HG03196 (cell line): ENCODE measurements at regions not wholly inside any gene's neighbourhood (a gene's known extent, or its start where the extent isn't known, plus 50 kb on each side); places are given as distances from the start of the nearest gene placed in this dataset.

Experiments used
- ATAC-seq: cut with Tn5 transposase; IDR thresholded peaks from one replicate; pipeline ENCODE4 v1.9.1; 2021; ENCODE audit not compliant: unreplicated experiment

GRCh38 chr2:9156483-9156882, 50.1 kb upstream of the ASAP2 start:
- no peak for ATAC-seq

DNA sequence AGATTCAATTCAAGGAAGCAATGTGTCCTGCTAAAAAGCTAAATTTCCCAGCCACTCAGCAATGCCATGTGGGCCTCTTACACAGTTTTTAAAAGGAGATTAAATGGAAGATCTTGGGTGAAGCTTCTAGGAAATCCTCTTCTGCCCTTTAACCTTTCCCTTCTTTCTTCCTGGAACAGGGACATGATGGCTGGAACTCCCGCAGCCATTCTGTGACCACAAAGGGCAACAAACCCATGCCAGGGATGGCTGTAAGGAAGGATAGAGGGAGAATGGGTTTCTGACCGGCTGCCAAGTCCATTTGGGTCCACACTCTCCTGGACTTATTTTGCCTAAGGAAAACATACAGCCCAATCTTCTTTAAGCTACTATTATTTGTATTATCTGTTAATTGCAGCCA, 52.6 kb upstream of the ASAP2 start:
- no peak for ATAC-seq

- ATAC-seq, result no peak
Observed at GRCh38 chr2:9153643-9153980, 53.0 kb upstream of the ASAP2 start.

GRCh38 chr2:9152975-9153642, 53.5 kb upstream of the ASAP2 start:
- no peak for ATAC-seq

DNA sequence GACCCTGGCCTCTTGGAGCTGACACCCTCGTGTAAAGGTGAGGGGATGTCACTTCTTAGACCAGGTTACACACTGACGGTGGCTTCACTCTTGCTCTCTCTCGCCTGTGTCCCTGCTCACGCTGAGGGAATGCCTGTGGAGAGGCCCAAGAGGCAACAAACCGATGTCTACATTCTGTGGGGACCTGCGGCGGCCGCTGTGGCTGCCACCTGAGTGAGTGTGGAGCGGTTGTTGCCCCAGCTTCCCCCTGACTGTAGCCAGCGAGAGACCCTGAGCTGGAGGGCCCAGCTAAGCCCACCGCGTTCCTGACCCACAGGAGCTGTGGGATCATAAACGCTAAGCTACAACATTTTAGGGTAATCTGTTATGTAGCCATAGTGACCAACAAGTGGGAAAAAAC, 55.7 kb upstream of the ASAP2 start:
- ATAC-seq, result no peak

- no peak for ATAC-seq
Observed at GRCh38 chr2:9150568-9150900, 56.1 kb upstream of the ASAP2 start.

GRCh38 chr2:9149726-9150567, 56.7 kb upstream of the ASAP2 start:
- no peak for ATAC-seq

GRCh38 chr2:9149388-9149660, 57.3 kb upstream of the ASAP2 start:
- ATAC-seq, result no peak

DNA sequence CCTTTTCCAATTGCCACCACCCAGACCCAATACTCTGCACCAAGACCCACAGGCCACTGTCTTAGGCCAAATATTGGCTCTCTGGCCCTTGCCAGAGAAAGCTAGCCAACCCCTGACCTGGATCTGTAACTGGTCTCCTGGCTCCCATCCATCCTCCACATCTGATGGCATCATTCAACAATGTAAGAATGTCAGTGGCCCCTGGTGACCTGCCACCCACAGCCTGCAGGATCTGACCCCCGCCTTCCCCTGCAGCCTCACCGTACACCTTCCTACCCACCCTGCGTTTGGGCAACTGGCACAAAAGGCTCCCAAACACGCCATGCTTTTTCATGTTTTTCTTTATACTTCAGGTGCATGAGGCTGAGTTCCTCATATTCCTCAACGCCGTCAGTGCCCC, 60.0 kb upstream of the ASAP2 start:
- no peak for ATAC-seq

GRCh38 chr2:9145752-9146430, 60.7 kb upstream of the ASAP2 start:
- no peak for ATAC-seq

DNA sequence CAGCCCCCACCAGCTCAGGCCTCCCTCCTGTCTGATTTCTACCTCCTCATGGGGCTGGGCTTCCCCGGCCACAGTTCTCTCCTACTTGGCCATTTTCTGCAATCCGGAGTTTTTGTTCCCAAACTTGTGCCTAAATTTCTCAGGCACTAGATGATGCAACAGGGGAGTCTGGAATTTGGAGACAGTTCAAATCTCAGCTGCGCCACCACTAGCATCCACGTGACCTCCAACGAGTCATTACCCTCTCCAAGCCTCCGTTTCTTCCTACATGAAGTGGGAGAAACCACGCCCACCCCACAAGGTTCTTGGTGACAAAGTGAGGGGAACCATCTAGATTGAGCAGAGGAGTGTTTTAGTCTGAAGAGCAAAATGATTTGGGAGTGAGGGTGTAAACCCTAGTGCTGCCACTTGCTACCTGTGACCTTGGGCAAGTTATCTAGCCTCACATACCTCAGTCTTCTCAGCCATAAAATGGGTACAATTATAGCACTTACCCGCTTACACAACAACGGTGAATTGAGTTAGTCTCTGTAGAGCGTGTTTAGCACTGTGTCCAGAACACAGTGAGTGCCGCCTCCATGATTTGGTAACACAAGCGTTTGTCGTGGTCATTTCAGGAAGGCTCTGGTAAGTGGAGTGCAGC, 61.4 kb upstream of the ASAP2 start:
- no peak for ATAC-seq

DNA sequence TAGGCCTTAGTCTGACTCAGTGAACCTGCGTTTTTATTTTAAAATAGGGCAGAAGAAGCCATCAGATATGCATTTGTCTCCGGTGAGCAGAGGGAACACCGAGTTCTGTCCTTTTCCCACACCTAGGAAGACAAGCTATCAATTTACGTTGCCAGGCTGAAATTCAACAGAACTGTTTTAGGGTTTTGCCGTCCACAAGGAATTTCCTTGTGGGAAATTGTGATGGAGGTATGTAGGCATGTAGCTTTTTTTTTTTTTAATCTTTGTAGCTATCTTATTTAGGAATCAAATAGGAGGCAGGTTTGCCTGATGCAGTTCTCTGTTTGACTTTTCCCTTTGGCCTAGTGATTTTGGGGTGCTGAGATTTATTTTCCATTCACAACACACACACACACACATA, 62.0 kb upstream of the ASAP2 start:
- ATAC-seq, result no peak

DNA sequence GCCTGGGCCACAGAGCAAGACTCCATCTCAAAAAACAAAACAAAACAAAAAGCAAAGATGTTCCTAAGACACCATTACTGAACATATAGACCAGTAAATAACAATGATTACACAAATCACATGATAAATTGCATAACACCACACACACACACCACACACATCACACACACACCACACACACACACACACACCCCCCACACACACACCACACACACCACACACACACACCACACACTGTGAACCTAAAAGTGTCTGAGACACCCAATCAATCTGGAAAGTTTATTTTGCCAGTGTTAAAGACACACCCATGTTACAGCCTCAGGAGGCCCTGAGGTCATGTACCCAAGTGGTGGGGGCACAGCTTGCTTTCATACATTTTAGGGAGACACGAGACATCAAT, 62.6 kb upstream of the ASAP2 start:
- no peak for ATAC-seq

- ATAC-seq, result no peak
Observed at GRCh38 chr2:9143264-9143815, 63.3 kb upstream of the ASAP2 start.

- ATAC-seq, result peak; percentile 72
Observed at GRCh38 chr2:9142551-9143263, 63.9 kb upstream of the ASAP2 start.

GRCh38 chr2:9141706-9142460, 64.7 kb upstream of the ASAP2 start:
- no peak for ATAC-seq

- no peak for ATAC-seq
Observed at GRCh38 chr2:9141091-9141667, 65.4 kb upstream of the ASAP2 start.

DNA sequence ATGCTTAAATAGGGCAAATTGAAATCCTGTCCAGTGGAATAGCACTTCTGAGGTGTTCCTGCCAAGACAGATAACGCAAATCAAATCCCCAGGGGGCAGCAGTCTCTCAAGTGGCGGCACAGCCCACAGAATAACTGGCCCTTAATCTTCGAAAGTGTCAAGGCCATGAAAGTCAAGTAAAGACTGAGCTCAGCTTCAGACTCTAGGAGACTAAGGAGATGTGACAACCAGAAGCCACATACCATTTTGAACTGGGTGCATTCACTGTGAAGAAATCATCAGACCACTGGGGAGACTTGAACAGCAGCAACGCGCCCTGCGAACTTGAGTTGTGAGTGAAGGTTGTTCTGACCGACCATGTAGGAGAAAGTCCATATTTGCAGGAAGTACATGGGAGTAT, 66.0 kb upstream of the ASAP2 start:
- no peak for ATAC-seq

DNA sequence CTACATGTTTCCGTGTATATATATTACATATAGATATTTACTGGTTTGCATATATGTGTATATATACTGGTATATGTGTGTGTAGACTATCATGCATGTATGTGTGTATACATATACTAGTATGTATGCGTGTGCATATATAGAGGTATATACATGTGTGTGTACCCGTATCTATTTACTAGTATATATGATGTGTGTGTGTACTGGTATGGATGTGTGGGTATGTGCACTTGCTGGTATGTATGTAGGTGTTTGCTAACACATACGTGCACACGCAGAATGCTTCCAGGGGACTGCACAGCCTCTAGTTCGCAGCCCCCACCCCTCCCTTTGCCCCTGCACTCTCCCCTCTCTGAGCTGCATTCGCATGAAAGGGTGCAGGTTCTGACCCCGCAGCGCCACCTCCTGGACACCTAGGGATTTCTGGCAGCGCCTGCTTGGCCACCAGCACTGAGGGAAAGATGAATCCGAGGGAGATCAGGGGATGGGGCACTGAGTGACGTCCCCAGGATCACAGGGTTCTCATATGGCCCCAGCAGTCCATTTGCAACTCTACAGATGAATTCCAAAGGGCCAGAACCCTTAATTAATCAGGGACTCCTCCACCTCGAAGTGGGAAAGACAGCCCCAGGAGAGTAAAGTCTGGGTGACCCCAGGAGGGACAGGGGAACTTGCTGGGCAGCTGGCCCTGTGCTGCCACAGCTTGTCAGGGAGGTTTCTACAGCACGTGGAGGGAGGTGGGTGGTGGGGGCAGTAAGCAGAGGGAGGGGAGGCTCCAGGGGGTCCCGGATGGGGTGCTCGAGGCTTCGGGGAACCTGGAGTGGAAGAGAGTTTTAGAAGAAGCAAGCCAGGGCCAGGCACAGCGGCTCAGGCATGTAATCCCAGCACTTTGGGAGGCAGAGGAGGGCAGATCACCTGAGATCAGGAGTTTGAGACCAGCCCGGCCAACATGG, 66.8 kb upstream of the ASAP2 start:
- ATAC-seq, result no peak
